H1 (cell line): ENCODE measurements at regions not wholly inside any gene's neighbourhood (a gene's known extent, or its start where the extent isn't known, plus 50 kb on each side); places are given as distances from the start of the nearest gene placed in this dataset.
A peak's percentile ranks its signal among the peaks of the same experiment; 100 is the strongest.

Experiments used
- CTCF ChIA-PET: fragments of 300-600 bp; sonication (Branson Sonifier 250); formaldehyde crosslinking; loops from one replicate; lab custom pipeline; 2021; ENCODE audit not compliant: partially characterized antibody; lab: Charles Lee
- POLR2A ChIA-PET: fragments of 300-600 bp; sonication (Branson Sonifier 250); formaldehyde crosslinking; loops from one replicate; lab custom pipeline; 2021; ENCODE audit warnings: inconsistent platforms; ENCODE audit not compliant: partially characterized antibody; lab: Charles Lee
- DNase-seq, 2 experiments: peaks; one replicate each; pipeline versions ENCODE4 v3.0.0 to v3.0.0-alpha.2; 2010 to 2022; ENCODE audit warnings: low spot score in 2 of 2, low read depth in 1 of 2, mixed read lengths in 1 of 2
- FAIRE-seq: peaks from 2 replicates; lab custom pipeline; 2011; peaks lifted over from hg19 to GRCh38; lab: Jason Lieb, UNC
- H2AFZ ChIP-seq: 2 replicates; pipeline ENCODE4 v1.8.1; 2012; ENCODE audit warnings: low read length, inconsistent platforms
- H2AK5ac ChIP-seq: 2 replicates; pipeline ENCODE4 v1.6.1; 2013; ENCODE audit warnings: low read depth, low read length
- H2BK120ac ChIP-seq: replicated peaks from 2 replicates; pipeline ENCODE3; 2013; ENCODE audit warnings: low read depth, low read length, inconsistent platforms
- H2BK12ac ChIP-seq: 2 replicates; pipeline ENCODE4 v1.6.1; 2013; ENCODE audit warnings: low read depth, low read length
- H2BK15ac ChIP-seq: 2 replicates; pipeline ENCODE4 v1.6.1; 2013; ENCODE audit warnings: low read length
- H2BK20ac ChIP-seq: 2 replicates; pipeline ENCODE4 v1.6.1; 2013; ENCODE audit warnings: low read length
- H2BK5ac ChIP-seq: 2 replicates; pipeline ENCODE4 v1.6.1; 2013; ENCODE audit warnings: low read depth, low read length
- H3K14ac ChIP-seq: 2 replicates; pipeline ENCODE4 v1.6.1; 2013; ENCODE audit warnings: inconsistent platforms; ENCODE audit not compliant: insufficient read length
- H3K18ac ChIP-seq: 2 replicates; pipeline ENCODE4 v1.6.1; 2013; ENCODE audit warnings: low read length; ENCODE audit errors: extremely low read depth
- H3K23ac ChIP-seq: 2 replicates; pipeline ENCODE4 v1.6.1; 2013; ENCODE audit warnings: inconsistent platforms; ENCODE audit not compliant: insufficient read length
- H3K23me2 ChIP-seq: 2 replicates; pipeline ENCODE4 v1.6.1; 2013; ENCODE audit warnings: low read depth, low read length
- H3K27ac ChIP-seq: 2 replicates; pipeline ENCODE4 v1.6.1; 2011; ENCODE audit warnings: low read depth, low read length, inconsistent platforms
- H3K27me3 ChIP-seq, 4 experiments: replicated peaks in 1 of 4; 1 replicate in 1 of 4; 2 replicates in 3 of 4; pipeline versions ENCODE4 v1.6.1 to v1.8.1; 2011 to 2013; ENCODE audit warnings: low read length in 3 of 4, mild to moderate bottlenecking in 3 of 4, inconsistent platforms in 2 of 4, mixed read lengths in 2 of 4, moderate library complexity in 1 of 4; ENCODE audit not compliant: control insufficient read depth in 3 of 4, insufficient read depth in 3 of 4; ENCODE audit errors: extremely low read depth in 1 of 4
- H3K36me3 ChIP-seq, 4 experiments: 2 replicates each; pipeline versions ENCODE4 v1.6.1 to v1.8.1; 2011 to 2013; ENCODE audit warnings: mild to moderate bottlenecking in 4 of 4, low read length in 3 of 4, moderate library complexity in 2 of 4, control low read depth in 1 of 4, inconsistent platforms in 1 of 4; ENCODE audit not compliant: insufficient read depth in 4 of 4, control insufficient read depth in 2 of 4
- H3K4ac ChIP-seq: replicated peaks from 2 replicates; pipeline ENCODE3; 2013; ENCODE audit warnings: low read length, low read depth, mixed read lengths, inconsistent platforms; ENCODE audit not compliant: insufficient read length
- H3K4me1 ChIP-seq, 4 experiments: replicated peaks in 1 of 4; 1 replicate in 1 of 4; 2 replicates in 3 of 4; pipeline versions ENCODE4 v1.6.1 to v1.8.1; 2011 to 2013; ENCODE audit warnings: low read length in 3 of 4, inconsistent platforms in 2 of 4, mixed read lengths in 1 of 4; ENCODE audit not compliant: insufficient read depth in 4 of 4, control insufficient read depth in 3 of 4
- H3K4me2 ChIP-seq, 2 experiments: 2 replicates each; pipeline versions ENCODE4 v1.6.1 to v1.8.1; 2011 to 2013; ENCODE audit warnings: low read depth in 2 of 2, low read length in 2 of 2, control low read depth in 1 of 2, inconsistent platforms in 1 of 2, mild to moderate bottlenecking in 1 of 2; ENCODE audit not compliant: insufficient read depth in 1 of 2
- H3K4me3 ChIP-seq, 4 experiments: fragments of 200-600, 300-600 bp in 1 of 4; sonication (generic), shearing (Covaris generic), sonication (Bioruptor Twin) in 1 of 4; 2 replicates each; pipeline versions ENCODE4 v1.5.1 to v1.8.1; 2011 to 2016; ENCODE audit warnings: low read length in 4 of 4, low read depth in 3 of 4, control low read depth in 2 of 4, inconsistent platforms in 2 of 4, mild to moderate bottlenecking in 2 of 4, mixed read lengths in 1 of 4, moderate library complexity in 1 of 4; ENCODE audit not compliant: insufficient read depth in 2 of 4; ENCODE audit errors: extremely low read depth in 1 of 4
- H3K56ac ChIP-seq: replicated peaks from 2 replicates; pipeline ENCODE3; 2013; ENCODE audit warnings: low read depth, mild to moderate bottlenecking, mixed read lengths, low read length, inconsistent platforms; ENCODE audit not compliant: insufficient read length
- H3K79me1 ChIP-seq: 2 replicates; pipeline ENCODE4 v1.6.1; 2013; ENCODE audit warnings: low read depth, low read length, control low read depth
- H3K79me2 ChIP-seq, 2 experiments: 2 replicates each; pipeline versions ENCODE4 v1.6.1 to v1.8.1; 2012 to 2013; ENCODE audit warnings: low read length in 2 of 2, mild to moderate bottlenecking in 2 of 2, inconsistent platforms in 1 of 2; ENCODE audit not compliant: insufficient read depth in 2 of 2, control insufficient read depth in 1 of 2
- H3K9ac ChIP-seq, 4 experiments: replicated peaks in 1 of 4; 1 replicate in 1 of 4; 2 replicates in 3 of 4; pipeline versions ENCODE4 v1.6.1 to v1.8.1; 2011 to 2013; ENCODE audit warnings: low read depth in 3 of 4, low read length in 3 of 4, control low read depth in 2 of 4, mild to moderate bottlenecking in 2 of 4, moderate library complexity in 2 of 4, inconsistent platforms in 1 of 4; ENCODE audit errors: extremely low read depth in 1 of 4
- H3K9me3 ChIP-seq, 2 experiments: 2 replicates each; pipeline versions ENCODE4 v1.6.1 to v1.8.1; 2012 to 2013; ENCODE audit warnings: mild to moderate bottlenecking in 2 of 2, moderate library complexity in 2 of 2, control low read depth in 1 of 2, inconsistent platforms in 1 of 2, low read depth in 1 of 2, low read length in 1 of 2, mixed read lengths in 1 of 2; ENCODE audit not compliant: insufficient read depth in 2 of 2
- H4K20me1 ChIP-seq, 2 experiments: replicated peaks in 1 of 2; 2 replicates each; pipeline versions ENCODE3 to v1.8.1; 2011 to 2013; ENCODE audit warnings: inconsistent platforms in 2 of 2, low read length in 2 of 2, mild to moderate bottlenecking in 1 of 2; ENCODE audit not compliant: insufficient read depth in 2 of 2, control insufficient read depth in 1 of 2
- H4K5ac ChIP-seq: 2 replicates; pipeline ENCODE4 v1.6.1; 2013; ENCODE audit warnings: low read length, low read depth, mixed read lengths, inconsistent platforms; ENCODE audit not compliant: insufficient read length
- H4K8ac ChIP-seq: 2 replicates; pipeline ENCODE4 v1.8.0; 2013; ENCODE audit warnings: mild to moderate bottlenecking, moderate library complexity, low read length, inconsistent platforms; ENCODE audit not compliant: insufficient read depth; ENCODE audit errors: extremely low read depth
- H4K91ac ChIP-seq: replicated peaks from 2 replicates; pipeline ENCODE3; 2013; ENCODE audit warnings: low read length, mixed read lengths, inconsistent platforms; ENCODE audit not compliant: insufficient read length
- ASH2L ChIP-seq: fragments of 200-600, 300-600 bp; sonication (generic); IDR thresholded peaks from one replicate; pipeline ENCODE4 v1.7.1; 2017; ENCODE audit warnings: low read length
- CBX5 ChIP-seq: fragments of 300-800, 300-1000 bp; sonication (generic); IDR thresholded peaks from 2 replicates; pipeline ENCODE4 v1.7.1; 2016; ENCODE audit warnings: antibody characterized with exemption, low read length, low read depth
- CBX8 ChIP-seq: fragments of 300-800, 300-1000 bp; sonication (generic); IDR thresholded peaks from 2 replicates; pipeline ENCODE4 v1.7.1; 2016; ENCODE audit warnings: low read depth, low read length, borderline replicate concordance
- CHD2 ChIP-seq: IDR thresholded peaks from 2 replicates; pipeline ENCODE4 v1.6.1; 2012; ENCODE audit warnings: low read length, improper control_type of control experiment
- CREB1 ChIP-seq: IDR thresholded peaks from 2 replicates; pipeline ENCODE4 v1.6.1; 2012; ENCODE audit warnings: inconsistent platforms
- EP300 ChIP-seq, 2 experiments: IDR thresholded peaks; 1 replicate in 1 of 2; 2 replicates in 1 of 2; pipeline ENCODE4 v1.6.1; 2011 to 2012; ENCODE audit warnings: low read depth in 2 of 2, low read length in 2 of 2, mild to moderate bottlenecking in 2 of 2, borderline replicate concordance in 1 of 2, inconsistent platforms in 1 of 2, moderate library complexity in 1 of 2
- HDAC6 ChIP-seq: IDR thresholded peaks from one replicate; pipeline ENCODE4 v1.7.1; 2012; ENCODE audit warnings: low read depth, mild to moderate bottlenecking, inconsistent platforms, low read length, moderate library complexity
- NRF1 ChIP-seq: IDR thresholded peaks from 2 replicates; pipeline ENCODE4 v1.6.1; 2011; ENCODE audit warnings: mild to moderate bottlenecking, low read depth, low read length, improper control_type of control experiment
- RFX5 ChIP-seq: IDR thresholded peaks from 2 replicates; pipeline ENCODE4 v1.6.1; 2011; ENCODE audit warnings: low read depth, low read length, improper control_type of control experiment, borderline replicate concordance
- SIX5 ChIP-seq: IDR thresholded peaks from 2 replicates; pipeline ENCODE4 v1.6.1; 2011; ENCODE audit warnings: mild to moderate bottlenecking, low read depth, low read length
- ZNF274 ChIP-seq: IDR thresholded peaks from 2 replicates; pipeline ENCODE4 v1.7.0; 2012; ENCODE audit warnings: low read length, borderline replicate concordance; ENCODE audit errors: extremely low read depth
- WGBS, 2 experiments: shearing (Covaris generic) in 1 of 2; methylation state at CpG; one replicate each; pipeline versions ENCODE4 v1.1.6 to v1.1.7; 2013 to 2015; ENCODE audit warnings: low lambda C conversion rate in 2 of 2, mixed read lengths in 2 of 2, inconsistent platforms in 1 of 2, low coverage in 1 of 2, missing lambda C conversion rate in 1 of 2; ENCODE audit not compliant: insufficient replicate concordance in 2 of 2, insufficient coverage in 1 of 2, insufficient read length in 1 of 2; ENCODE audit errors: extremely low coverage in 1 of 2, missing lambda C conversion rate in 1 of 2; 5-methylcytosine and 5-hydroxymethylcytosine counted together
- TF ChIP-seq, protein P1 (sequence below): IDR thresholded peaks from 2 replicates; pipeline ENCODE4 v1.6.1; 2012; ENCODE audit warnings: low read length, inconsistent platforms

DNA sequence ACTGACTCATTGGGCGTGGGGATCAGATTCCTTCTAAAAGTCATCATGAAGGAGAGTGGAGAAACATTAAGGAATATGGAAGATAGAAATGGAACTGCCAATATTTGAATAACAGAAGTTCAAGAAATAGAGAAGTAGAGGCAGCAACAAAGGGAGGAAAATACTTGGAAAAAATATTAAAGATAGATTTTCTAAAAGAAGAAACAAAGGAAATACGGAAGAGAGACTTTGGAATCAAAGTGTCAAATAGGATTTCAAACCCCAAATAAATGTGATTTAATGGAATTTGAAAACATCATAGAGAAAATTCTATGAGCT is 605.1 kb upstream of the KLF4 start:
- Histone ChIP-seq H3K79me1 (no peaks in the 10 kb centered on the region), H3K14ac (no peak overlapping the region), H2BK15ac (no peak overlapping the region), H3K27me3 (no peaks in the 10 kb centered on the region), H3K23me2 (no peaks in the 10 kb centered on the region), H3K18ac (no peak overlapping the region), H4K91ac (no peak overlapping the region), H2AFZ (no peak overlapping the region), H3K27ac (no peak overlapping the region), H4K5ac (no peak overlapping the region), H3K36me3 (0 out of 8 replicates have a peak, but pooled peaks cover 0 to 2% (median 0%) of the 10 kb centered on the region in 4 experiments), H3K9me3 (peaks cover 5 to 6% of the 10 kb centered on the region in 2 experiments; a peak in 2 of 4 replicates), H2BK12ac (no peak overlapping the region), H2BK5ac (no peak overlapping the region), H3K79me2 (no peaks in the 10 kb centered on the region), H4K8ac (no peak overlapping the region), H2BK120ac (no peak overlapping the region), H3K4me1 (peaks cover 0 to 9% (median 4%) of the 10 kb centered on the region in 4 experiments; a peak in 5 of 7 replicates), H3K56ac (no peak overlapping the region), H3K9ac (no peak overlapping the region), H3K4ac (no peak overlapping the region), H3K23ac (no peak overlapping the region), H2AK5ac (no peak overlapping the region), H3K4me3 (no peak overlapping the region), H4K20me1 (no peaks in the 10 kb centered on the region), H2BK20ac (no peak overlapping the region), H3K4me2 (0 out of 4 replicates have a peak overlapping the region, but pooled peaks of 1 of the 2 experiments have one; percentile 51)
- ChIA-PET POLR2A (no interaction called here), CTCF (interaction anchor here (1.2 kb wide), 1 partner anchor 10 kb away, joined by 3 read pairs; no protein-coding TSS in a partner anchor)
- WGBS, 2 experiments, result 84% methylated on average over 2 of the region's 2 CpGs; no CpG with 5 or more reads in 1 of the 2 experiments
- DNase-seq (no peak), FAIRE-seq (no peak)
- TF ChIP-seq ZNF274 (no peak), SIX5 (no peak), NRF1 (no peak), ASH2L (no peak), RFX5 (no peak), CHD2 (no peak), EP300 (IDR thresholded peaks at IDR 0.05; ENCODE audit: borderline replicate concordance in 1 of 2, low read depth in 2 of 2, low read length in 2 of 2) (no peak), CBX8 (no peak), CBX5 (no peak), HDAC6 (no peak), CREB1 (no peak)
- TF ChIP-seq, protein P1, sequence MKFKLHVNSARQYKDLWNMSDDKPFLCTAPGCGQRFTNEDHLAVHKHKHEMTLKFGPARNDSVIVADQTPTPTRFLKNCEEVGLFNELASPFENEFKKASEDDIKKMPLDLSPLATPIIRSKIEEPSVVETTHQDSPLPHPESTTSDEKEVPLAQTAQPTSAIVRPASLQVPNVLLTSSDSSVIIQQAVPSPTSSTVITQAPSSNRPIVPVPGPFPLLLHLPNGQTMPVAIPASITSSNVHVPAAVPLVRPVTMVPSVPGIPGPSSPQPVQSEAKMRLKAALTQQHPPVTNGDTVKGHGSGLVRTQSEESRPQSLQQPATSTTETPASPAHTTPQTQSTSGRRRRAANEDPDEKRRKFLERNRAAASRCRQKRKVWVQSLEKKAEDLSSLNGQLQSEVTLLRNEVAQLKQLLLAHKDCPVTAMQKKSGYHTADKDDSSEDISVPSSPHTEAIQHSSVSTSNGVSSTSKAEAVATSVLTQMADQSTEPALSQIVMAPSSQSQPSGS, result no peak
